HCT116 (cell line): ENCODE measurements at regions not wholly inside any gene's neighbourhood (a gene's known extent, or its start where the extent isn't known, plus 50 kb on each side); places are given as distances from the start of the nearest gene placed in this dataset.

ENCODE experiments used
- ATAC-seq: fragments of 200-7000 bp; cut with Tn5 transposase; 2 replicates; pipeline ENCODE4 v1.9.1; 2020; ENCODE audit warnings: mild to moderate bottlenecking, moderate library complexity
- BruUV-seq: library from RNA; stranded (reverse); fragments of 400-500 nt; replicated peaks from 2 replicates; lab custom pipeline; 2021; lab: Mats Ljungman, UMichigan
- CTCF ChIA-PET: fragments of 300-600 bp; sonication (Branson Sonifier 250); formaldehyde crosslinking; loops from one replicate; lab custom pipeline; 2021; ENCODE audit warnings: antibody characterized with exemption; lab: Charles Lee
- POLR2A ChIA-PET: fragments of 300-600, 350-600 bp; sonication (Branson Sonifier 250); formaldehyde crosslinking; loops from one replicate; lab custom pipeline; 2021; ENCODE audit warnings: antibody characterized with exemption; lab: Charles Lee
- RAD21 ChIA-PET, 2 experiments: fragments of 300-600 bp; sonication (Branson Sonifier 250); formaldehyde crosslinking; loops; one replicate each; lab custom pipeline; 2023; ENCODE audit warnings: low total read pairs in 2 of 2; ENCODE audit not compliant: uncharacterized antibody in 2 of 2, unreplicated experiment in 2 of 2, low non-redundant PET in 1 of 2; lab: Charles Lee
- DNase-seq: peaks from one replicate; pipeline ENCODE4 v3.0.0-alpha.2; 2010; ENCODE audit warnings: low read depth, low spot score
- H2AFZ ChIP-seq: fragments of 200-600 bp; shearing (Covaris generic), sonication (generic); 2 replicates; pipeline ENCODE4 v1.6.1; 2017; ENCODE audit warnings: low read depth, mixed run types, mixed read lengths, antibody characterized with exemption, low read length; ENCODE audit not compliant: poor library complexity, severe bottlenecking
- H3K27ac ChIP-seq: 2 replicates; pipeline ENCODE4 v1.5.1; 2012; ENCODE audit warnings: low read depth, low read length
- H3K27me3 ChIP-seq: fragments of 200-600 bp; sonication (generic); 2 replicates; pipeline ENCODE4 v1.6.1; 2016; ENCODE audit warnings: mixed run types, low read length, mixed read lengths; ENCODE audit not compliant: insufficient read depth
- H3K36me3 ChIP-seq, 2 experiments: fragments of 200-500 bp in 1 of 2; fragments of 200-600 bp in 1 of 2; sonication (Bioruptor generic) in 1 of 2; sonication (generic) in 1 of 2; 2 replicates each; pipeline versions ENCODE4 v1.5.1 to v1.6.1; 2014 to 2016; ENCODE audit warnings: low read length in 2 of 2, inconsistent platforms in 1 of 2, mixed read lengths in 1 of 2, mixed run types in 1 of 2; ENCODE audit not compliant: insufficient read depth in 2 of 2, control insufficient read depth in 1 of 2
- H3K4me1 ChIP-seq, 2 experiments: fragments of 200-600 bp in 1 of 2; sonication (generic) in 1 of 2; 2 replicates each; pipeline versions ENCODE4 v1.5.1 to v1.6.1; 2012 to 2017; ENCODE audit warnings: low read length in 2 of 2, inconsistent platforms in 1 of 2, mild to moderate bottlenecking in 1 of 2, mixed read lengths in 1 of 2, mixed run types in 1 of 2, moderate library complexity in 1 of 2; ENCODE audit not compliant: insufficient read depth in 2 of 2, control insufficient read depth in 1 of 2
- H3K4me2 ChIP-seq: fragments of 200-600 bp; sonication (generic); 2 replicates; pipeline ENCODE4 v1.6.1; 2017; ENCODE audit warnings: mixed run types, low read length, mixed read lengths
- H3K4me3 ChIP-seq, 2 experiments: fragments of 200-600 bp in 1 of 2; sonication (generic) in 1 of 2; replicated peaks in 1 of 2; 2 replicates each; pipeline ENCODE4 v1.5.1; 2011 to 2016; ENCODE audit warnings: low read length in 2 of 2, control low read depth in 1 of 2, low read depth in 1 of 2, mild to moderate bottlenecking in 1 of 2, mixed read lengths in 1 of 2, mixed run types in 1 of 2
- H3K79me2 ChIP-seq: fragments of 200-600 bp; sonication (generic); 2 replicates; pipeline ENCODE4 v1.6.1; 2017; ENCODE audit warnings: mild to moderate bottlenecking, mixed run types, low read length, moderate library complexity, mixed read lengths; ENCODE audit not compliant: insufficient read depth
- H3K9ac ChIP-seq: fragments of 200-600 bp; sonication (generic); 2 replicates; pipeline ENCODE4 v1.6.1; 2016; ENCODE audit warnings: low read length, mixed read lengths
- H3K9me2 ChIP-seq: fragments of 200-600 bp; sonication (generic), shearing (Covaris generic); 2 replicates; pipeline ENCODE4 v1.6.1; 2017; ENCODE audit warnings: mixed run types, mild to moderate bottlenecking, moderate library complexity; ENCODE audit not compliant: insufficient read depth
- H3K9me3 ChIP-seq, 2 experiments: fragments of 200-500 bp in 1 of 2; fragments of 200-600 bp in 1 of 2; sonication (Bioruptor generic) in 1 of 2; sonication (generic) in 1 of 2; 2 replicates each; pipeline ENCODE4 v1.6.1; 2014 to 2017; ENCODE audit warnings: low read length in 2 of 2, mixed read lengths in 2 of 2, inconsistent platforms in 1 of 2, low read depth in 1 of 2, mild to moderate bottlenecking in 1 of 2, mixed run types in 1 of 2, moderate library complexity in 1 of 2; ENCODE audit not compliant: control insufficient read depth in 1 of 2, insufficient read depth in 1 of 2
- H4K20me1 ChIP-seq: fragments of 200-600 bp; sonication (generic), shearing (Covaris generic); 2 replicates; pipeline ENCODE4 v1.6.1; 2017; ENCODE audit warnings: mixed run types, mild to moderate bottlenecking, moderate library complexity; ENCODE audit not compliant: insufficient read depth
- ATF3 ChIP-seq: IDR thresholded peaks from 2 replicates; pipeline ENCODE4 v1.6.1; 2012
- CBX3 ChIP-seq: IDR thresholded peaks from 2 replicates; pipeline ENCODE4 v1.6.1; 2012; ENCODE audit warnings: low read depth
- ELF1 ChIP-seq: IDR thresholded peaks from 2 replicates; pipeline ENCODE4 v1.6.1; 2012; ENCODE audit warnings: low read depth, borderline replicate concordance
- EZH2 ChIP-seq: fragments of 200-600 bp; sonication (generic); IDR thresholded peaks from 2 replicates; pipeline ENCODE4 v1.6.1; 2017; ENCODE audit warnings: antibody characterized with exemption, mixed run types
- FOSL1 ChIP-seq: IDR thresholded peaks from 2 replicates; pipeline ENCODE4 v1.6.1; 2012; ENCODE audit warnings: low read depth
- MAX ChIP-seq: IDR thresholded peaks from 2 replicates; pipeline ENCODE4 v1.6.1; 2012
- POLR2AphosphoS5 ChIP-seq: IDR thresholded peaks from 2 replicates; pipeline ENCODE4 v1.6.1; 2011; ENCODE audit warnings: mild to moderate bottlenecking, low read depth, low read length, moderate library complexity
- RAD21 ChIP-seq: IDR thresholded peaks from 2 replicates; pipeline ENCODE4 v1.6.1; 2012; ENCODE audit warnings: low read depth, mild to moderate bottlenecking
- SIN3A ChIP-seq: IDR thresholded peaks from 2 replicates; pipeline ENCODE4 v1.6.1; 2012; ENCODE audit warnings: low read depth
- SRF ChIP-seq: IDR thresholded peaks from 2 replicates; pipeline ENCODE4 v1.6.1; 2012; ENCODE audit warnings: low read depth
- TCF7L2 ChIP-seq: IDR thresholded peaks from 2 replicates; pipeline ENCODE4 v1.7.0; 2011; ENCODE audit warnings: borderline replicate concordance, inconsistent platforms; ENCODE audit not compliant: insufficient read depth, insufficient read length; ENCODE audit errors: extremely low read depth
- ZNF274 ChIP-seq: fragments of 200-500 bp; sonication (Bioruptor generic); IDR thresholded peaks from 2 replicates; pipeline ENCODE4 v1.6.1; 2014; ENCODE audit warnings: mild to moderate bottlenecking, low read depth, low read length, inconsistent platforms
- intact Hi-C: fragments of 100-400 bp; cut with micrococcal nuclease; formaldehyde crosslinking; loops from 2 replicates; pipeline ENCODE4 v1.10.0; 2022

GRCh38 chr3:88262527-88262926 is 112.8 kb downstream of the C3orf38 start (continued):
- no peak for TF ChIP-seq TCF7L2

GRCh38 chr3:88263417-88264100 is 113.8 kb downstream of the C3orf38 start:
- H3K27me3 ChIP-seq = no peaks in the 10 kb centered on the region
- no peak for DNase-seq
- H3K9me2 ChIP-seq = no peaks in the 10 kb centered on the region
- ChIA-PET CTCF (no interaction called here), RAD21 (no interaction called here), POLR2A (no interaction called here)
- H3K36me3 ChIP-seq = no peaks in the 10 kb centered on the region
- H3K4me1 ChIP-seq = no peaks in the 10 kb centered on the region
- H3K4me3 ChIP-seq = no peak overlapping the region
- H3K79me2 ChIP-seq = no peaks in the 10 kb centered on the region
- H3K9me3 ChIP-seq = no peaks in the 10 kb centered on the region
- no peak overlapping the region for H3K4me2 ChIP-seq
- BruUV-seq = no TSS peak
- intact Hi-C loops = no loop called here
- no peak overlapping the region for H3K9ac ChIP-seq
- ATAC-seq = no peak
- H4K20me1 ChIP-seq = no peaks in the 10 kb centered on the region
- TF ChIP-seq FOSL1 (no peak), MAX (no peak), ZNF274 (no peak), SIN3A (no peak), SRF (no peak), CBX3 (no peak), EZH2 (no peak), POLR2AphosphoS5 (no peak), ATF3 (no peak), ELF1 (no peak), RAD21 (no peak)
- TF ChIP-seq, all 23 proteins: peak for 0
- Histone ChIP-seq H3K27ac (no peak overlapping the region), H2AFZ (no peak overlapping the region)
